ENCODE measurements at regions not wholly inside any gene's neighbourhood (a gene's known extent, or its start where the extent isn't known, plus 50 kb on each side); places are given as distances from the start of the nearest gene placed in this dataset.

GRCh38 chr5:174479325-174479724 lies 245.1 kb upstream of the MSX2 start:
- no peak overlapping the region for H3K27ac ChIP-seq
- TF ChIP-seq, protein P1, sequence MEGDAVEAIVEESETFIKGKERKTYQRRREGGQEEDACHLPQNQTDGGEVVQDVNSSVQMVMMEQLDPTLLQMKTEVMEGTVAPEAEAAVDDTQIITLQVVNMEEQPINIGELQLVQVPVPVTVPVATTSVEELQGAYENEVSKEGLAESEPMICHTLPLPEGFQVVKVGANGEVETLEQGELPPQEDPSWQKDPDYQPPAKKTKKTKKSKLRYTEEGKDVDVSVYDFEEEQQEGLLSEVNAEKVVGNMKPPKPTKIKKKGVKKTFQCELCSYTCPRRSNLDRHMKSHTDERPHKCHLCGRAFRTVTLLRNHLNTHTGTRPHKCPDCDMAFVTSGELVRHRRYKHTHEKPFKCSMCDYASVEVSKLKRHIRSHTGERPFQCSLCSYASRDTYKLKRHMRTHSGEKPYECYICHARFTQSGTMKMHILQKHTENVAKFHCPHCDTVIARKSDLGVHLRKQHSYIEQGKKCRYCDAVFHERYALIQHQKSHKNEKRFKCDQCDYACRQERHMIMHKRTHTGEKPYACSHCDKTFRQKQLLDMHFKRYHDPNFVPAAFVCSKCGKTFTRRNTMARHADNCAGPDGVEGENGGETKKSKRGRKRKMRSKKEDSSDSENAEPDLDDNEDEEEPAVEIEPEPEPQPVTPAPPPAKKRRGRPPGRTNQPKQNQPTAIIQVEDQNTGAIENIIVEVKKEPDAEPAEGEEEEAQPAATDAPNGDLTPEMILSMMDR (IDR thresholded peaks at IDR 0.05) = no peak
- DNase-seq (ENCODE audit: low spot score) = no peak
- H3K4me3 ChIP-seq = no peak overlapping the region

DNA sequence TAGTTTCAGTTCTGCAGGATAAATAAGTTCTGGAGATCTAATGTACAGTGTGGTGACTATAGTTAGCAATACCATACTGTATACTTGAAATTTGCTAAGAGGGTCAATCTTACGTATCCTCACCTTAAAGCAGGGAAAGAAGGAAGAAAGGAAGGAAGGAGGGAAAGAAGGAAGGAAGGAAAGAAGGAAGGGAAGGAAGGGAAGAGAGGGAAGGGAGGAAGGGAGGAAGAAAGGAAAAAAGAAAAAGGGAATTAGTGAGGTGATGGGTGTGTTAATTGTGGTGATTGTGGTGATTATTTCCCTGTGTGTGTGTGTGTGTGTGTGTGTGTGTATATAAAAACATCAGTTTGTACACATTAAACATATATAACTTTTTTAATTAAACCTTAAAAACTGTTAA lies 242.6 kb upstream of the MSX2 start:
- DNase-seq (ENCODE audit: low spot score) = no peak
- H3K4me3 ChIP-seq = no peak overlapping the region
- no peak overlapping the region for H3K27ac ChIP-seq
- TF ChIP-seq, protein P1 (IDR thresholded peaks at IDR 0.05) = no peak

DNA sequence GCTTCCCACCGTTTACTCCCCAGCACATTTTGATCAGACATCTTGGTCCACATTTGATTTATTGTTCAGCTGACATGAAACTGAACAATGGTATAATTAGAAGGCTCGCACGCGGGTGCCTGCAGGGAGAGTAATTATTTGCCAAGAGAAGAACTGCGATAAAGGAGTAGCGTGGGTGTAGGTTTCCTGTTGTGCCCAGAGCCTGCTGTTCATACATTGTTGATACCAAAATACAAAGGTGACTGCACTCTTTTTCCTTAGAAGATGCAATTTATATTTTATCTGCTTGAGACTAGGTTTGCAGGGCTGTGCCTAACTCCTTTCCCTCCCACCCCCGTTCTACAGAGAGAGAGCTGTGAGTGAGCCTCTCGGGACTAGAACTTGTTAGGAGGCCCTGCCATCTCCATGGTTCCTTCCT lies 241.8 kb upstream of the MSX2 start:
- no peak overlapping the region for H3K4me3 ChIP-seq
- DNase-seq (ENCODE audit: low spot score) = no peak
- TF ChIP-seq, protein P1 (IDR thresholded peaks at IDR 0.05) = no peak
- no peak overlapping the region for H3K27ac ChIP-seq

GRCh38 chr5:174483411-174483810 lies 241.0 kb upstream of the MSX2 start:
- DNase-seq (ENCODE audit: low spot score) = no peak
- no peak overlapping the region for H3K27ac ChIP-seq
- TF ChIP-seq, protein P1 (IDR thresholded peaks at IDR 0.05) = no peak
- no peak overlapping the region for H3K4me3 ChIP-seq

- TF ChIP-seq, protein P1 (IDR thresholded peaks at IDR 0.05) = no peak
- no peak for DNase-seq (ENCODE audit: low spot score)
- no peak overlapping the region for H3K4me3 ChIP-seq
These were observed 235.2 kb upstream of the MSX2 start for GRCh38 chr5:174489215-174489614.

DNA sequence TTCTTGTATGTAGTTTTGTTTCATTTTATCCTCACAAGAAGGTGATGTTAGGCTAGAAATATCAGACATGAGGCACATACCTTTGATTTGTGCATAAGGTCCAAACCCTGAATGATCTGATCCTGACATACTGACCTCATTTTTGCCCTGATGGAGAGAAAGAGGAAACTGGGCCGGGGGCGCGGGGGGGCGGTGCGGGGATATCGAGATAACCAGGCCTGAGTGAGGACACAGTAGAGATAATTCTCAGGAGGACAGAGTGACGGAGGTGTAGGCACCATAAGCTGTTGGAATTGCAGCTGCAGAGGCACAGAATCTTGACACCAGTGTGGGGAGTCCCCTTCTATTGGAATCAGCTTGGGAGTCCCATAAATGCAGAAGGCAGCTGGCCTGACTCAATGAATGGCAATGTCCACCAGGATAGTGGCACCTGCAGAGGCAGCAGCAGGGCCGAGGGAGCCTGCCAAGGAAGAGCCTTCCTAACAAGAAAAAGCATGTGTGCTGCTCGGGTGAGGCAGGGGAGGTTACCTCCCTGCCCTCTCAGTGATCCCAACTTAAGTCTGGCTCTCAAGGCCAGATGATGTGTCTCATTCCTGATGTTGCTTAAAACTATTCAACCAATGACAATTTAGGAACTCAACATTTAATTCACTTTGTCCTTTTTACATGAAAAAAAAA lies 234.3 kb upstream of the MSX2 start:
- Histone ChIP-seq H3K27ac (no peak overlapping the region), H3K4me3 (no peak overlapping the region)
- DNase-seq (ENCODE audit: low spot score) = no peak
- TF ChIP-seq, protein P1 (IDR thresholded peaks at IDR 0.05) = no peak

More at GRCh38 chr5:174489215-174489614, 235.2 kb upstream of the MSX2 start:
- no peak overlapping the region for H3K27ac ChIP-seq

- DNase-seq (ENCODE audit: low spot score) = no peak
- Histone ChIP-seq H3K27ac (no peak overlapping the region), H3K4me3 (no peak overlapping the region)
- TF ChIP-seq, protein P1 (IDR thresholded peaks at IDR 0.05) = no peak
These were observed 233.7 kb upstream of the MSX2 start for GRCh38 chr5:174490728-174491127.

Data from coronary artery (tissue), 2 donors.